ENCODE measurements at regions not wholly inside any gene's neighbourhood (a gene's known extent, or its start where the extent isn't known, plus 50 kb on each side); places are given as distances from the start of the nearest gene placed in this dataset.

- in situ Hi-C loops (cut with MboI; ENCODE audit: low sequenced_read_pairs): no loop called here
Measured at GRCh38 chr20:24773168-24773567, 175.9 kb upstream of the CST7 start.

GRCh38 chr20:24773751-24774201, 175.3 kb upstream of the CST7 start:
- in situ Hi-C loops (cut with MboI; ENCODE audit: low sequenced_read_pairs): no loop called here

GRCh38 chr20:24775966-24776365, 173.1 kb upstream of the CST7 start:
- in situ Hi-C loops (cut with MboI; ENCODE audit: low sequenced_read_pairs): no loop called here

GRCh38 chr20:24776755-24777271, 172.3 kb upstream of the CST7 start:
- in situ Hi-C loops (cut with MboI; ENCODE audit: low sequenced_read_pairs): no loop called here

- in situ Hi-C loops (cut with MboI; ENCODE audit: low sequenced_read_pairs): no loop called here
Measured at GRCh38 chr20:24777746-24778145, 171.3 kb upstream of the CST7 start.

GRCh38 chr20:24778585-24779031, 170.5 kb upstream of the CST7 start:
- in situ Hi-C loops (cut with MboI; ENCODE audit: low sequenced_read_pairs): no loop called here

- in situ Hi-C loops (cut with MboI; ENCODE audit: low sequenced_read_pairs): no loop called here
Measured at GRCh38 chr20:24779131-24779530, 169.9 kb upstream of the CST7 start.

GRCh38 chr20:24779946-24780345, 169.1 kb upstream of the CST7 start:
- in situ Hi-C loops (cut with MboI; ENCODE audit: low sequenced_read_pairs): no loop called here

GRCh38 chr20:24780674-24781417, 168.2 kb upstream of the CST7 start:
- in situ Hi-C loops (cut with MboI; ENCODE audit: low sequenced_read_pairs): no loop called here

GRCh38 chr20:24781418-24781980, 167.6 kb upstream of the CST7 start:
- in situ Hi-C loops (cut with MboI; ENCODE audit: low sequenced_read_pairs): no loop called here

- in situ Hi-C loops (cut with MboI; ENCODE audit: low sequenced_read_pairs): no loop called here
Measured at GRCh38 chr20:24782301-24782700, 166.8 kb upstream of the CST7 start.

GRCh38 chr20:24782801-24783630, 166.1 kb upstream of the CST7 start:
- in situ Hi-C loops (cut with MboI; ENCODE audit: low sequenced_read_pairs): no loop called here

- in situ Hi-C loops (cut with MboI; ENCODE audit: low sequenced_read_pairs): no loop called here
Measured at GRCh38 chr20:24783631-24784492, 165.2 kb upstream of the CST7 start.

GRCh38 chr20:24784607-24785006, 164.5 kb upstream of the CST7 start:
- in situ Hi-C loops (cut with MboI; ENCODE audit: low sequenced_read_pairs): no loop called here

- in situ Hi-C loops (cut with MboI; ENCODE audit: low sequenced_read_pairs): no loop called here
Measured at GRCh38 chr20:24785141-24786110, 163.6 kb upstream of the CST7 start.

GRCh38 chr20:24786111-24786495, 163.0 kb upstream of the CST7 start:
- in situ Hi-C loops (cut with MboI; ENCODE audit: low sequenced_read_pairs): no loop called here

GRCh38 chr20:24786646-24787045, 162.4 kb upstream of the CST7 start:
- in situ Hi-C loops (cut with MboI; ENCODE audit: low sequenced_read_pairs): no loop called here

- in situ Hi-C loops (cut with MboI; ENCODE audit: low sequenced_read_pairs): no loop called here
Measured at GRCh38 chr20:24787071-24787470, 162.0 kb upstream of the CST7 start.

- in situ Hi-C loops (cut with MboI; ENCODE audit: low sequenced_read_pairs): no loop called here
Measured at GRCh38 chr20:24787621-24788020, 161.4 kb upstream of the CST7 start.
